CD1c-positive myeloid dendritic cell (primary cell): ENCODE measurements at regions not wholly inside any gene's neighbourhood (a gene's known extent, or its start where the extent isn't known, plus 50 kb on each side); places are given as distances from the start of the nearest gene placed in this dataset.
"Not testable (repeated sequence)": the region's sequence is repeated elsewhere in the genome, so short reads cannot be mapped to it uniquely, and the experiment has no call there.

Source experiments
- DNase-seq: peaks from one replicate; pipeline ENCODE4 v3.0.0-alpha.2; 2016; ENCODE audit errors: extremely low spot score

DNA sequence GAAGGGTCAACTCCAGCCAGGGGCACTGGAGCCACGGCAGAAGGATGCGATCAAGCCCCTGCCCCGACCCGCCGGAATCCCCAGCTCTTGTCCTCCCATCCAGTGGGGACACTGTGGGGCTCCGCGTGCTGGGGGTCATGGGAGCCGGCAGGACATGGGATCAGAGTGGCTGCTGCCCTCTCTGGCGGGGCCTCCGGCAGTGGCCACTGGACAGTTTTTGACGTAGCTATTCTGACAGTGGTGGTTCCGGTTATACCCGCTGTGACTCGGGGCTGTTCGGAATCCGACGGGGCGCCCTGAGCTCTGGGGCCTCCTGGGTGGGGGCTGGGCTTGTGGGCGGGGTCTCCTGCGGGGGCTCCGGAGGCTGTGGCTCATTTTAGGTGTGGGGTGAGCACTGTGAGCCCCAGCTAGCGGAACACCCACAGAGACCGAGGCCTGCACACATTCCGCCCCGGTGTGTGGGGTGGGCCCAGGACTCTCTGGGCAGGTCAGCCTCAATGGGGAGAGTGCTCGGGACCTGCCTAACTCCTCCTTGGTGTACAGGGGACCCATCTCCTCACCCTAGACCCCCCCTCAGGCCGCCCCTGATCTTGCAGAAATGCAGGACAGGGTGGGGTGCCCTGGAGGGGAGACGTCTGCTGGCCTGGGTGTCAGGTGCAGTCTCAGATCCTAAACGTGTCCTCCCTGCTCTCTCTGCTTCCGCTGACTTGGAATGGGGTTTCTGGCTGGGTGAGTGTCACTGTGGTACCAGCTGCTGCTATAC lies 374.2 kb downstream of the TMEM121 start:
- DNase-seq, result no peak

- DNase-seq, result no peak
These were observed 374.8 kb downstream of the TMEM121 start for GRCh38 chr14:105901226-105901625.

DNA sequence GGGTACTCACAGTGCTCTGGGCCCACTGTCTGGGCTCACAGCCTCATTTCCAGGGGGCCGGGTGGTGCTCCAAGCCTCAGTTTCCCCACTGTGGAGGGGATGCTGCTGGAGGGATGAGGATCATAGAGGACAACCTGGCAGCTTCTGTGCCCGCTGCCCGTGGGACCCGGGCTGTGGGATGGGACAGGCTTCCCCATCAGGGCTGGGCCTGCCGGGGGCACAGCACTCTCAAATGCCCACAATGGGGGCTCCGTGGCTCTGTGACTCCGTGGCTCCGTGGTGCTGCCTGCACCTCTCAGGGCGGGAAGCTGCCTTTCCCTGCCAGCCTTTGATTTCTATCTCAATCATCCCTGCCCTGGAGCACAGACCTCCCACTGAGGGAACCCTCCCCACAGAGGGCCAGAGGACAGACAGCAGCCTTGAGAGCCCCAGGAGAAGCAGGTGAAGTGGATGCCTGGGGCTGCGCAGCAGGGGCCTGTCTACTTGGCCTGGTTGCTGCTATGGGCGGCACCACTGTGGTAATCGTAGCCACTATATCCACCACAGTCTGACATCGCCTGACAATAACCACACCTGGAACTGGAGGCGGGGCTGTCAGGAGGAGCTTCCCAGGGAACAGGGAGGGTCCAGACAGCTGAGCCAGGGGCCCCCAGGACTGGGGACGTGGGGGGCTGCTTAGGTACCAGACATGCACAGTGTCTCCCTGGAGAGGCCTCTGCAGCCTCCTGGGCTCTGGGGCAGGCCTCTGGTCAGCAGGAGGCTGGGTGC lies 375.9 kb downstream of the TMEM121 start:
- no peak for DNase-seq

- not testable (repeated sequence) for DNase-seq
These were observed 376.4 kb downstream of the TMEM121 start for GRCh38 chr14:105902899-105903165.

GRCh38 chr14:105903971-105904370 lies 377.6 kb downstream of the TMEM121 start:
- no peak for DNase-seq

DNA sequence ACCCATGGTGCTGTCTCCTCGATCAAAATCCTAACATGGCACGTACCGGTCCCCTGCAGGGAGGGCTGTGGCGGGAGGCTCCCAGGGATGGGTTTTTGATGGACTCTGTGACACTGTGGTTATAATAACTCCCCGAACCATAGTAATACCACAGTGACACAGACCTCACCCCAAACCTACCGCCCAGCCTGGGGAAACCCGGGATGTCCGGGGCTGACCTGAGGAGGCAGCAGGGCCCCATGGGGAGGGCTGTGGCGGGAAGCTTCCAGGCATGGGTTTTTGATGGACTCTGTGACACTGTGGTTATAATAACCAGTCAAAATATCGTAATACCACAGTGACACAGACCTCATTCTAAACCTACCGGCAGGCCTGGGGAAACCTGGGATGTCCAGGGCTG lies 378.0 kb downstream of the TMEM121 start:
- DNase-seq, result no peak

DNA sequence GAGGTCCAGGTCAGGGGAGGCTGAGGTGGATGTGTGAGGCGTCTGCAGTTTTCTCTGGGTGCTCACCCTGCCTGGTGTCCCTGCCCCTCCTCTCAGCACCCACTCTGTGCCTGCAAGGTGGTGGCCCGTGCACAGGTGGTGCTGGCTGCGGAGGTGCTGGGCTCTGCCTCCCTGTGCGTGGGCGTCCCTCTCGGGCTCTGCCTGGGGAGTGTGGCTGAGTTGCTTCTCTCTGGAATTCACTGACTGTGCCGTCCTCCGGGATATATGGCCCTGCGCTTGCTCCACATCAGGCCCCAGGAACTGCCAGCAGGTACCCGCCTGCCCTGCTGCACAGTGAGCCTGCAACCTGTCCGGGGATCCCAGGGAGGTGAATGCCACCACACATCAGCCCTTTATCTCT lies 379.1 kb downstream of the TMEM121 start:
- no peak for DNase-seq

DNA sequence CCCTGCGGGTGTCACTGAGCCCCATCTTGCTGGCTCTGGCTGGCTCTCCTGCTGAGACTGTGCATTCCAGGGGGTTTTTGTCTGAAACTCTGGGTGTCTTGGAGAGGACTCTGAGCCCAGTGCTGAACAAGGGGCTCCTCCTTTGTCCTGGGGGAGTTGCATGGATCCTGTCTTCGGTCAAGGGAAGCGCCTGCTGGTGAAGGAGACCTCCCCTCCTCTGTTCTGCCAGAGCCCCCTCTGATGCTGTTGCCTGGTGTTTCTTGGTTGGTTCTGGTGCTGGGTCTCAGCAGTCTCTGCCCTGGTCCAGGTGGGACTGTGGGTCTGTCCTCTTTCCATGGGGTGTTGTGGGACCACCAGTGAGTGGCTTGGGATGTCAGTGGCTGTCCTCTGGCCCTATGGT lies 380.9 kb downstream of the TMEM121 start:
- DNase-seq, result no peak

DNA sequence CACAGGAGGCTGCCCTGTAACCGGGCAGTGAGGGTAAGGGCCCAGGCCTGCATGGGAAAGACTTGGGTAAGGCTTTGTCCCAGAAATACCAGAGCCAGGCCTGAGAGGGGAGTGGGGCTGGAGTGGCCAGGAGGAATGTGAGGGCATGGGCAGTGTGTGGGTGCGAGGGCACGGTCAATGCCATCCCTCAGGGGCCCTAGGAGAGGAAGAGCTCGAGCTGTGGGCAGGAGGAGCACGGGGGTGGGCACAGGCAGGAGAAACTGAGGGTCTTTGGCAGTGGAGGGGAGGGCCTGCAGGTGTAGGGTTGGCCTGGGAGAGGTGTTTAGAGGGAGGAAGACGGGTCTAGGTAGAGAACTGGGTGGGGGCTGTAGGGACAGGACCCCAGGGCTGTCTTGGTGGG lies 381.6 kb downstream of the TMEM121 start:
- DNase-seq, result no peak

GRCh38 chr14:105908481-105908911 lies 382.1 kb downstream of the TMEM121 start:
- no peak for DNase-seq

GRCh38 chr14:105909046-105909827 lies 382.9 kb downstream of the TMEM121 start:
- no peak for DNase-seq

- DNase-seq, result not testable (repeated sequence)
These were observed 383.4 kb downstream of the TMEM121 start for GRCh38 chr14:105909828-105910120.

GRCh38 chr14:105910426-105910825 lies 384.0 kb downstream of the TMEM121 start:
- no peak for DNase-seq

- DNase-seq, result no peak
These were observed 384.8 kb downstream of the TMEM121 start for GRCh38 chr14:105911006-105911847.

DNA sequence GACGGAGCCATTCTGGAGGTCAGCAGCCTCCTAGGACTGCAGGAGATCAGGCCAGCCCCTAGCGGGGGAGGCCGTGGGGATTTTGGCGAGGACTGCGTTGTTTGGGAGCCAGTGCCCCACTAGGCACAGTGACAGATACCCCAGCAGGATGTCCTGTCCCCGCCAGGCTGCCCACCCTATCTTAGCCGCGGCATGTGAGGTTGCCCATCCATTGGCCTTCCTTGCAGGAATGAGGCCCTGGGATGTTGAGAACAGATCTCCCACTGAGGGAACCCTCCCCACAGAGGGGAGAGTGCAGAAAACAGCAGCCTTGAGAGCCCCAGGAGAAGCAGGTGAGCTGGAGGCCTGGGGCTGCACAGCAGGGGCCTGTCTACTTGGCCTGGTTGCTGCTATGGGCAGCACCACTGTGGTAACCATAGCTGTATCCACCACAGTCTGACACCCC lies 385.5 kb downstream of the TMEM121 start:
- DNase-seq, result not testable (repeated sequence)

- DNase-seq, result no peak
These were observed 386.3 kb downstream of the TMEM121 start for GRCh38 chr14:105912641-105913180.

DNA sequence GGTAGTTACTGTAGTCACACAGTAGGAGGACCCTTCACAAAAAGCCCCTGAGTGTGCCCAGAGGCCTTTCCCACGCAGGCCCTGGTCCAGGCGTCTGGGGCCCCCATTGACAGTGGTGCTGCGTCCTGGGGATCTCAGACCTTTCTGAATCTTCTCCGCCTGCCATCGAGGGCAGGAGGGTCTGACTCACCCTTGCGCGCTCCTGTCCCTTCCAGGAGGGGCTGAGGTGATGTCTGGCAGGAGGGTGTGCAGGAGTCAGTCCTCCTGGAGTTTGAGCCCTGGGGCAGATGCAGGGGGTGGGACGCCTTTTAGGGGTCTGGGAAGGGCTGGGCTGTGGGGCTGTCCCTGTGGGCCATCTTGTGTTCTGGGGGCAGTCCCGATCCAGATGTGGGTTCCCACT lies 386.8 kb downstream of the TMEM121 start:
- no peak for DNase-seq

- no peak for DNase-seq
These were observed 387.5 kb downstream of the TMEM121 start for GRCh38 chr14:105913861-105914260.

- not testable (repeated sequence) for DNase-seq
These were observed 387.9 kb downstream of the TMEM121 start for GRCh38 chr14:105914281-105914680.

- DNase-seq, result no peak
These were observed 388.5 kb downstream of the TMEM121 start for GRCh38 chr14:105914738-105915385.

DNA sequence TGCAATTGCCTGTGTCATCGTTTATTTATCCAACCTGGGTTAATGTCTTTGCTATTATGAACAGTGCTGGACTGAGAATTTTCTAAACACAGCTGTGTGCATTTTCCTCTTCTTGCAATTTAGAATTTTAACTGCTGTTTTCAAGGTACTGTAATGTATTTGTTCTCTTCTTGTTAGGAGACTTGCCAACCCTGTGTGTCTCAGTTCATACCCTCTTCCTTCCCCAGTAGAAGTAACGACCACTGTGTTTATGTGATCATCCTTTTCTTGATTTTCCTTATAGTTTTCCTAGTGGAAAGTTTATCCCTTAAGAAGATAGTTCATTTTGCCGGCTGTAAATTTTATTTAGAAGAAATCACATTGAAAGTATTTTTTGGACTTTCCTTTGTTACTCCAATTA lies 389.2 kb downstream of the TMEM121 start:
- DNase-seq, result not testable (repeated sequence)
